ENCODE measurements at regions not wholly inside any gene's neighbourhood (a gene's known extent, or its start where the extent isn't known, plus 50 kb on each side); places are given as distances from the start of the nearest gene placed in this dataset.

DNA sequence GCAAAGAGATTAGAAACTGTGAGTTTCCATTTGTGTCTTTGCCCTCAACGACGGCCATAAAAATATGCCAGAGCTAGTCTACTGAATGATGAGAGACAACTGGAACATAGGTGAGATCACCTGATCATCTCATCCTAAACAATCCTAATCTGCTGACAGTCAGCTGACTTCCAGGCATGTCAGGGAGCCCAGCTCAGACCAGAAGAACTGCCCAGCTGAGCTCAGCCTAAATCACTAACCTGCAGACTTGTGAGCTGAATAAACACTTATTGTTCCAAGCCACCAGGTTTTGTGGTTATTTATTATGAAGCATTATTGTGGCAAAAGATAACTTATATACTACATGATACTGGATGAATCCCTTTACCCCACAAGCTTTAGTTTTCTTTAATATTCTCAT is 118.9 kb upstream of the PLEKHG7 start:
- H3K9me3 Mint-ChIP-seq (ENCODE audit: unreplicated experiment) = no peaks in the 10 kb centered on the region
- H3K4me1 Mint-ChIP-seq (ENCODE audit: unreplicated experiment) = no peaks in the 10 kb centered on the region

DNA sequence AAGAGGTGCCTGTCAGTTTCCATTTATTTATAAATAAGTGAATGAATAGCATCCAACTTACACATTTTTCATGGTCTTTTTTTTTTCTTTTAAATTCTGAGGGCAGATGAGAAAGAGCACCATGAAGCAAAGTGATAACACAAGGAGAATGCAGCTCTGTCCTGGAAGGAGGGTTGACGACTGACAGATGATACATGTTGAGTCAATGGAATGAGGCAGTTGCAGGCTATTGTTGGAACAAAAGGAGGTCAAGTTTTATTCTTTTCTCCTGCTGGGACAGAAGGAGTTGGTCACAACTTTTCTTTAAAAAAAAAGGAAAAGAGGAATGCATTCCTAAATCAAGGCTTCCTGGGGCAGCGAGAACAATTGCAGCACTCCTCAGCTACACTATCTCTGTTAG is 119.9 kb upstream of the PLEKHG7 start:
- Mint-ChIP-seq H3K4me3 (ENCODE audit: unreplicated experiment) (no peak overlapping the region), H3K36me3 (ENCODE audit: low read depth, unreplicated experiment) (no peaks in the 10 kb centered on the region), H3K4me1 (ENCODE audit: unreplicated experiment) (no peaks in the 10 kb centered on the region), H3K9me3 (ENCODE audit: unreplicated experiment) (no peaks in the 10 kb centered on the region), H3K27ac (ENCODE audit: unreplicated experiment) (no peak overlapping the region), H3K27me3 (ENCODE audit: unreplicated experiment) (peaks cover 2% of the 10 kb centered on the region)
- TF ChIP-seq, protein P1, sequence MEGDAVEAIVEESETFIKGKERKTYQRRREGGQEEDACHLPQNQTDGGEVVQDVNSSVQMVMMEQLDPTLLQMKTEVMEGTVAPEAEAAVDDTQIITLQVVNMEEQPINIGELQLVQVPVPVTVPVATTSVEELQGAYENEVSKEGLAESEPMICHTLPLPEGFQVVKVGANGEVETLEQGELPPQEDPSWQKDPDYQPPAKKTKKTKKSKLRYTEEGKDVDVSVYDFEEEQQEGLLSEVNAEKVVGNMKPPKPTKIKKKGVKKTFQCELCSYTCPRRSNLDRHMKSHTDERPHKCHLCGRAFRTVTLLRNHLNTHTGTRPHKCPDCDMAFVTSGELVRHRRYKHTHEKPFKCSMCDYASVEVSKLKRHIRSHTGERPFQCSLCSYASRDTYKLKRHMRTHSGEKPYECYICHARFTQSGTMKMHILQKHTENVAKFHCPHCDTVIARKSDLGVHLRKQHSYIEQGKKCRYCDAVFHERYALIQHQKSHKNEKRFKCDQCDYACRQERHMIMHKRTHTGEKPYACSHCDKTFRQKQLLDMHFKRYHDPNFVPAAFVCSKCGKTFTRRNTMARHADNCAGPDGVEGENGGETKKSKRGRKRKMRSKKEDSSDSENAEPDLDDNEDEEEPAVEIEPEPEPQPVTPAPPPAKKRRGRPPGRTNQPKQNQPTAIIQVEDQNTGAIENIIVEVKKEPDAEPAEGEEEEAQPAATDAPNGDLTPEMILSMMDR (IDR thresholded peaks at IDR 0.05; ENCODE audit: unreplicated experiment) = no peak
- no peak for DNase-seq (ENCODE audit: low spot score)

More for the DNA sequence above, 118.9 kb upstream of the PLEKHG7 start:
- Mint-ChIP-seq H3K4me3 (ENCODE audit: unreplicated experiment) (no peak overlapping the region), H3K27ac (ENCODE audit: unreplicated experiment) (no peak overlapping the region), H3K36me3 (ENCODE audit: low read depth, unreplicated experiment) (no peaks in the 10 kb centered on the region), H3K27me3 (ENCODE audit: unreplicated experiment) (no peaks in the 10 kb centered on the region)
- TF ChIP-seq, protein P1 (IDR thresholded peaks at IDR 0.05; ENCODE audit: unreplicated experiment) = no peak
- DNase-seq (ENCODE audit: low spot score) = no peak

DNA sequence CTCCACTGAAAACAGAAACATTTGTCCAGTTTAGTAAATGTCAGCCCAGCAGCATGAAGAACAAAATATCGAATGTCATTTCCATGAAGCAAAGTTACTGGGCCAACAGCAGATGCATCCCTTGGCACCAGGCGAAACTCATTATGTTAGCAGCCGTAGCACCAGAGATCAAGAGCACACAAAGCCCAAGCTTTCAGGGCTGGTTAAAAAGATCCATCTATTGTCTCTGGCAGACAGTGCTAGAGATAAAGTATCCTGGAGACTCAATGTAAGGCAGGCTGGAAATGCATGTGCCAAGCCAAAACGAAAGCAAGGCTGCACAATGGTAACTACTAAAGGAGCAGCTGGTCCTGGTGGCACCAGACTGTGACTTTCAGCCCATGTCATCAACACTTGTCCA is 120.3 kb upstream of the PLEKHG7 start:
- Mint-ChIP-seq H3K36me3 (ENCODE audit: low read depth, unreplicated experiment) (no peaks in the 10 kb centered on the region), H3K4me3 (ENCODE audit: unreplicated experiment) (no peak overlapping the region), H3K9me3 (ENCODE audit: unreplicated experiment) (no peaks in the 10 kb centered on the region), H3K27ac (ENCODE audit: unreplicated experiment) (no peak overlapping the region), H3K4me1 (ENCODE audit: unreplicated experiment) (no peaks in the 10 kb centered on the region), H3K27me3 (ENCODE audit: unreplicated experiment) (peaks cover 2% of the 10 kb centered on the region)
- no peak for DNase-seq (ENCODE audit: low spot score)
- TF ChIP-seq, protein P1 (IDR thresholded peaks at IDR 0.05; ENCODE audit: unreplicated experiment) = no peak

DNA sequence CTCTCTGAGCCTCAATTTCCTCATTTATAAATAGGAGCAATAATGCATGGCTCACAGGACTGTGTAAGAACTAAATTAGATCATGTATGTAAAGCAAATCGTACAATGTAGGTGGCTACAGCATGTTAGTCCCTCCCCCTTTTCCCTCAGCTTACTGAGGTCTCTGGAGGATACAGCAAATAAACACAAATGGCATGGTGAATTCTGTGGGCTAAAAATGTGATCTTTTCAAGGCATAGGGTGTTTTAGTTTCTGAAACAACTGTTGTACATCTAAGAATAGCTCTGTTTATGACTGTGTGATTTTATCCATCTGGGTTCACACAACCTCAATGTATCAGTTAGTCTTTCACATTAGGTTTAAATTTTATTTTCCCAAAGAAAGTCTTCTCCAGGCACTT is 121.2 kb upstream of the PLEKHG7 start:
- Mint-ChIP-seq H3K36me3 (ENCODE audit: low read depth, unreplicated experiment) (no peaks in the 10 kb centered on the region), H3K27ac (ENCODE audit: unreplicated experiment) (no peak overlapping the region), H3K9me3 (ENCODE audit: unreplicated experiment) (no peaks in the 10 kb centered on the region), H3K4me1 (ENCODE audit: unreplicated experiment) (no peaks in the 10 kb centered on the region), H3K4me3 (ENCODE audit: unreplicated experiment) (no peak overlapping the region), H3K27me3 (ENCODE audit: unreplicated experiment) (peaks cover 2% of the 10 kb centered on the region)
- TF ChIP-seq, protein P1 (IDR thresholded peaks at IDR 0.05; ENCODE audit: unreplicated experiment) = no peak
- DNase-seq (ENCODE audit: low spot score) = no peak

DNA sequence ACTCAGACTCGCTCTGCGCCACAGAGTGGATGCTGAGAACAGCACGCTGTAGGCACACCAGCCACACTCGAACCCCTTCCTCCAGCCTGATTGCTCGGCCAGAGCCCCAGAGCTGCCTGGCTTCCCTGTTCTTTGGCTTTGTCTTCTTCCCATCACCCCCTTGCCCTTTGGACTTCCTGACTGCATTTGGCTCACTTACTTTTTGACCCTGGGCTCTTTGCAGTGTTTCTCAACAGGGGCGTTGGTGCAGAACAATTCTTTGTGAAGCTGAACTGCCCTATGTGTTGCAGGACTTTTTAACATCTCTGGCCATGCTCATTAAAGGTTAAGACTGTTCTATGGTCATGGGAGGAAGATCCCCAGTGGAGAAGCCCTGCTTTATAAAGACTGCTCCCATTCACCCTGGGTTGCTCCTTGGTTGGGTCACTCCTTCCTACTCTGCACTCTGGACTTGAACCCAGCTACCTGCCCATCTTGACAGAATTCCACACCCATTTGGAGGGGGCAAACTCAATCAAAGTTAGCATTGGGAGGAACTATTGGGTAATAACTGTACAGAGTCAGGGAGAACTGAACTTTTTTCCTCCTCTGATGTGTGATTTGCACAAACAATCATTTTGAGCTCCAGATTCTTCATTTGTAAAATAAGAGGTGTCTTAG is 127.7 kb upstream of the PLEKHG7 start:
- no peaks in the 10 kb centered on the region for H3K9me3 Mint-ChIP-seq (ENCODE audit: unreplicated experiment)
- H3K27ac Mint-ChIP-seq (ENCODE audit: unreplicated experiment) = no peak overlapping the region
- TF ChIP-seq, protein P1 (IDR thresholded peaks at IDR 0.05; ENCODE audit: unreplicated experiment) = no peak
- no peaks in the 10 kb centered on the region for H3K36me3 Mint-ChIP-seq (ENCODE audit: low read depth, unreplicated experiment)
- H3K4me1 Mint-ChIP-seq (ENCODE audit: unreplicated experiment) = no peaks in the 10 kb centered on the region
- H3K27me3 Mint-ChIP-seq (ENCODE audit: unreplicated experiment) = peaks cover 2% of the 10 kb centered on the region
- H3K4me3 Mint-ChIP-seq (ENCODE audit: unreplicated experiment) = no peak overlapping the region
- DNase-seq (ENCODE audit: low spot score) = no peak
